ENCODE measurements at regions not wholly inside any gene's neighbourhood (a gene's known extent, or its start where the extent isn't known, plus 50 kb on each side); places are given as distances from the start of the nearest gene placed in this dataset.
"Not testable (repeated sequence)": the region's sequence is repeated elsewhere in the genome, so short reads cannot be mapped to it uniquely, and the experiment has no call there.

- TF ChIP-seq THAP9 (CRISPR knock-in tag; IDR thresholded peaks at IDR 0.05; ENCODE audit: borderline replicate concordance) = peak; percentile 67; the same call in 1 of the 2 replicates
- TF ChIP-seq SALL1 (CRISPR knock-in tag; IDR thresholded peaks at IDR 0.05) = peak; percentile 63; the same call in 1 of the 2 replicates
- not testable (repeated sequence) for TF ChIP-seq SOX6 (IDR thresholded peaks at IDR 0.05)
- TF ChIP-seq SOX6 (CRISPR knock-in tag; IDR thresholded peaks at IDR 0.05) = peak; percentile 70
- TF ChIP-seq SP5 (CRISPR knock-in tag; IDR thresholded peaks at IDR 0.05; ENCODE audit: borderline replicate concordance, low read depth) = peak; percentile 33; the same call in 1 of the 2 replicates
- TF ChIP-seq ZNF512B (CRISPR knock-in tag; IDR thresholded peaks at IDR 0.05; ENCODE audit: borderline replicate concordance) = peak; percentile 70; the same call in 1 of the 2 replicates
- TF ChIP-seq SP2 (CRISPR knock-in tag; IDR thresholded peaks at IDR 0.05) = peak; percentile 9; the same call in 1 of the 2 replicates
- peak; percentile 97 for TF ChIP-seq ZNF281 (CRISPR knock-in tag; IDR thresholded peaks at IDR 0.05; ENCODE audit: borderline replicate concordance)
- TF ChIP-seq ZNF292 (CRISPR knock-in tag; IDR thresholded peaks at IDR 0.05; ENCODE audit: borderline replicate concordance, low read depth) = peak; percentile 39; the same call in 1 of the 2 replicates
- TF ChIP-seq TARDBP (CRISPR knock-in tag; IDR thresholded peaks at IDR 0.05) = 0 out of 2 replicates have a peak, but pooled peaks have one; percentile 35
- 0 out of 2 replicates have a peak, but pooled peaks have one; percentile 40 for TF ChIP-seq KLF13 (CRISPR knock-in tag; IDR thresholded peaks at IDR 0.05)
- TF ChIP-seq JUND (CRISPR knock-in tag; IDR thresholded peaks at IDR 0.05) = 0 out of 2 replicates have a peak, but pooled peaks have one; percentile 51
- peak; percentile 38; the same call in 1 of the 2 replicates for TF ChIP-seq ZNF501 (CRISPR knock-in tag; IDR thresholded peaks at IDR 0.05)
- TF ChIP-seq ELF1 (CRISPR knock-in tag; IDR thresholded peaks at IDR 0.05) = peak; percentile 46; the same call in 1 of the 2 replicates
- TF ChIP-seq ZNF891 (CRISPR knock-in tag; IDR thresholded peaks at IDR 0.05) = peak; percentile 70; the same call in 1 of the 2 replicates
- 0 out of 2 replicates have a peak, but pooled peaks have one; percentile 31 for TF ChIP-seq SPEN (CRISPR knock-in tag; IDR thresholded peaks at IDR 0.05; ENCODE audit: low read depth)
- peak in 1 of 2 experiments; percentile 45; a peak in 1 of 4 replicates for TF ChIP-seq HMGXB4 (CRISPR knock-in tag; IDR thresholded peaks at IDR 0.05; ENCODE audit: borderline replicate concordance in 1 of 2, low read depth in 1 of 2)
- peak; percentile 49; the same call in 1 of the 2 replicates for TF ChIP-seq FOXK1 (CRISPR knock-in tag; IDR thresholded peaks at IDR 0.05; ENCODE audit: borderline replicate concordance, low read depth)
Measured at GRCh38 chr6:144977250-144977864, 692.2 kb downstream of the UTRN start (continued).

All from HepG2 (cell line).